Fibroblast of peridontal ligament (primary cell): ENCODE measurements at regions not wholly inside any gene's neighbourhood (a gene's known extent, or its start where the extent isn't known, plus 50 kb on each side); places are given as distances from the start of the nearest gene placed in this dataset.
"Not testable (repeated sequence)": the region's sequence is repeated elsewhere in the genome, so short reads cannot be mapped to it uniquely, and the experiment has no call there.

Experiments
- DNase-seq: peaks from one replicate; pipeline ENCODE4 v3.0.0-alpha.2; 2010; ENCODE audit errors: extremely low read depth

DNA sequence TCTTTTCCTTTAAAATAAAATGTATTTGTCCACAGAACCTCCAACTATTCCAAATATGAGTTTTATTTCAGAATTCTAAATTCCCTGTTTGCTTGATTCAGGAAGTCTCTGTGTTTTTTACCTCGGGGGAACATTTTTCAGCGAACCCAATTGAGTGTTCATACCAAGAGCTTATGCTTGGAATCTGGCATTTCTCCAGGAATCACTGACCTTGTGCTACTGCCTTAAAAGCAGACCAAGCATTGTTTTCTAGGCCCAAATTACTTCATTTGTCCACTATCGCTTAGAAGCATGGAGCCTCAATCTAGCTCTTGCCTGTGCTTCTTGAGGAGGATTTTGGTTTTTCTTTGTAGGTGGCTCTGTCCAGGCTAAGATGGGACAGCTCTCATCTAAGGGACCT, 59.4 kb downstream of the EBLN1 start:
- no peak for DNase-seq

DNA sequence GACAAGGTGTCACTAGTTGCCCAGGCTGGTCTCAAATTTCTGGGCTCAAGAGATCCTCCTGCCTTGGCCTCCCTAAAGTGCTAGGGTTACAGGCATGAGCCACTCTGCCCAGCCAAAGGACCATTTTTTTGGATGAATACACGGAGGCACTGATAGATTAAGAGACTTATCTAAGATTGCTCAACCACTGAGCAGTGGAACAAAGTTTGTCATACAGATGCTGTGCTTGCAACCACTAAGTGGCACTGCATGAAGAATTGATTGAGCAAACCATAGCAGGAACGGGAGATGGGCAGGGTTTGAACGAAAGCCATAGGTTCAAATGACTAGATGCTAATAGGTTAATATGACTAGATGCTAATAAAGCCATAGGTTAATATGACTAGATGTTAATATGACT, 61.1 kb downstream of the EBLN1 start:
- no peak for DNase-seq

DNA sequence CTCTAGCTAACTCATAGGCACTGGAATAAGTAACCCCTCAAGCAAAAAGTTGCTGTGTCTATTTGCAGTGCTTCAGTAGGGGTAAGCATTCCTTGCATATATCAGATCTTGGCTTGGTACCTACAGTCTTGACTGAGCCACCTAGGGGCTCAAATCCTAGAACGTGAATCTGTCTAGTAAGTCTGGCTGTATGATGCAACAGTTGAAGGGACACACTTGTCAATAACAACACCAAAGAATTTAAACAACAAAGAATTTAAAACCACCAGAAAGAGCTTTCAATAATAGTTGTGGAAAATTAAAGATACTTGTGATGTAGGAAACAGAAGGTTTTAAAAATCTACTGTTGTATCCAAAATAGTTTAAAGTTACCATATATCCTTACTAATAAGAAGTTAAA, 65.4 kb downstream of the EBLN1 start:
- no peak for DNase-seq

DNA sequence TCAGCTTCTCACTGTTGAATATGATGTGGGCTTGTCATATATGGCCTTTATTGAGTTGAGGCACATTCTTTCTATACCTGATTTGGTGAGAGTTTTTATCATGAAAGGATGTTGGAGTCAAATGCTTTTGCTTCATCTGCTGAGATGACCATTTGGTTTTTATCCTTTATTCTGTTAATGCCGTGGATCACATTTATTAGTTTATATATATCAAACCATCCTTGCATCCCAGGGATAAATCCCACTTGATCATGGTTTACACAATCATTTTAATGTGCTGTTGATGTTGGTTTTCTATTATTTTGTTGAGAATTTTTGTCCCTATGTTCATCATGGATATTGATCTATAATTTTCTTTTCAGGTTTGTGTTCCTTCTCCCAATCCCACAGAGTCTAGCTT, 67.0 kb downstream of the EBLN1 start:
- DNase-seq: no peak

DNA sequence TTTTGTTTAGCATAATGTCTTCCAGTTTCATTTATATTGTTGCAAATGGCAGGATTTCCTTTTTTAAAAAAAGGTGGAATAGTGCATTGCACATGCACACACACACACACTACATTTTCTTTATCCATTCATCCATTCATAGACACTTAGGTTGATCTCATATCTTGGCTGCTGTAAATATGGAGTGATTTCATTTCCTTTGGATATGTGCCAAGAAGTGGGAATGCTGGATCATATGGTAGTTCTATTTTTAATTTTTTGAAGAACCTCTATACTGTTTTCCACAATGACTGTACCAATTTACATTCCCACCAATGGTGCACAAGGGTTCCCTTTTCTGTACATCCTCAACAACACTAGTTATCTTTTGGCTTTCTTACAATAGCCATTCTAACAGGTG, 68.9 kb downstream of the EBLN1 start:
- peak; percentile 4 for DNase-seq

DNA sequence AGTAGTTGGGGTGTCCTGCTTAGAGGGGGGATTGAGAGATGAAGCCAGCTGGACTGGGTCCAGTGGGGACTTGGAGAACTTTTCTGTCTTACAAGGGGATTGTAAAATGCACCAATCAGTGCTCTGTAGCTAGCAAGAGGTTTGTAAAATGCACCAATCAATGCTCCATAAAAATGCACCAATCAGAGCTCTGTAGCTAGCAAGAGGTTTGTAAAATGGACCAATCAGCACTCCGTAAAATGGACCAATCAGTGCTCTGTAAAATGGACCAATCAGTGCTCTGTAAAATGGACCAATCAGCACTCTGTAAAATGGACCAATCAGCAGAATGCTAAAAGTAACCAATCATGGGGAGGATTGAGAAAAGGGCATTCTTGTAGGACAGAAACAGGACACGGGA, 71.9 kb downstream of the EBLN1 start:
- DNase-seq: not testable (repeated sequence)

DNA sequence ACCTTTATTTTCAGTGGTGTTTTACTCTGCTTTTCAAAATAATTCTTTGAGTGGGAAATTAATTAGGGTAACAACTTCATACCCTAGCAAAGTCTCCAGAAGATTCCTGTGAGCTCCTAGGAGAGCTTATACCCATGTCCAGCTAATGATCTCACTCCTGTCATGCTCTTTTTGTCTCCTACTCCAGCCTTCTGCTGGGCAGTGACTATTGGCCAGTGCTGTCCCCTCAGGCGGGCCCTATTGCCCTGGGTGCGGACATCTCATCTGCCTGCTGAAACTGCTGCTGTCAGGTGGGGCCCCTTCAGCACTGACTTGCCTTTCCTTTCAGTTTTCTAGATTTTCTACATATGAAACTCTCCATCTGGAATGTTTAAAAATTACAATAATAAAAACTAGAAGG, 80.3 kb downstream of the EBLN1 start:
- no peak for DNase-seq

DNA sequence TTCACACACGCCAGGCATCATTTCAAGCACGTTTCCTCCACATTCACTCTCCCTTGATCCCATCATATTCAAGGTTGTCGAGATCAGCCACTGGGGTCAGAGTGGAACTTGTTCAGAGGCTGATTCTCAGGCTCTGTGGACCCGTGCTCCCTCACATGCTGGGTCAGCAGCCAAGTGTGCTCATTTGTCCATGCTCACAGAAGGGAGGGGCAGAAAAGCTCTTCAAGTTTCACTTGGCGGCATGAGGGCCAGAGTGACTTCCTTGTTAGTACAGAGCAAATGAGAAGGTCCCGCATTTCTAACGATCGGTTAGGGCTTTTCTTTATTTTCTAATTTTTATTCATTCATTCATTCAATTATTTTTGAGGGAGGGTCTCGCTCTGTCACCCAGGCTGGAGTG, 82.2 kb downstream of the EBLN1 start:
- DNase-seq: no peak

DNA sequence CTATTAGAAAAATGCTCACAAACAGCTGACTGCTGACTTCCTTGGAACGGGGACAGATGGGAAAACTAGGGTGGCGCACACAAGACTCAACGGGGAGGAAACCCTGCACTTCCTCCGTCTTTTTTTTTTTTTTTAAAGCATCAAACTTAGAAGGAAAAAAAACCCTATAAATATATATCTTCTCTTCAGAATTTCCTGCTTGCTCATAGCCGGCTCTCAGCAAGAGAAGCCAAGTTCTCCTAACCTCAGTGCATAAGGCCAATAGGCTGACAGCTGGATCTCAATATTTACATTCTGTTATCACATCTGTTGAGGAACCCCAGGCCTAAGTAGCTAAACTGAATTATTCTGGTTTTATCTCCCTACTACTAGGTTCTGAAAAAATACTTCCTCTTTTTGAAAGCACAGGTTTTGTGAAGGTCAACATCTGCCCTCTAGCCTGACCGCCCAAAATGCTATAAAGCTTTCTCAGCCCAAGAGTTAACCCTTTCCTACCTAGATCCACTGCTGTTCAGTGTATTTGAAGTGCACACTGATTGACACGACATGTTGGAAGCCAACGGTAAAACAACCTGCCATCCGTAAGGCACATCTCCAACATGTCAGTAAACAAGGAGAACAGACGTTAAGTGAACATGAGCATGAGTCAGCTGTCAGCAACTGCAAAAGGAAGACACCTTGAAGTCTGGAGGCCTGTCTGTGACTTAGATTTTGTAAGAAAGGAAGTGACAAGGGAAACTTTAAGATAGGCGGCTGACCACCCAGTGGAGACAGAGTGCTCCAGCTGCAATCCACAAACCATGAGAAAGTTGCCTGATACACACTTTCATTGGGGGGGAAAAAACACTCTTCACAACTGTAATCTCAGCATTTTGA, 83.8 kb downstream of the EBLN1 start:
- no peak for DNase-seq

DNA sequence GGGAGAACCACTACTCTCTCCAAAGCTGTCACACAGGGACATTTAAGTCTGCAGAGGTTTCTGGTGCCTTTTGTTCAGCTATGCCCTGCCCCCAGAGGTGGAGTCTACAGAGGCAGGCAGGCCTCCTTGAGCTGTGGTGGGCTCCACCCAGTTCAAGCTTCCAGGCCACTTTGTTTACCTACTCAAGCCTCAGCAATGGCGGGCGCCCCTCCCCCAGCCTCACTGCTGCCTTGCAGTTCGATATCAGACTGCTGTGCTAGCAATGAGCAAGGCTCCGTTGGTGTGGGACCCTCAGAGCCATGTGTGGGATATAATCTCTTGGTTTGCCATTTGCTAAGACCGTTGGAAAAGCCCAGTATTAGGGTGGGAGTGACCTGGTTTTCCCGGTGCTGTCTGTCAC, 87.0 kb downstream of the EBLN1 start:
- DNase-seq: not testable (repeated sequence)

DNA sequence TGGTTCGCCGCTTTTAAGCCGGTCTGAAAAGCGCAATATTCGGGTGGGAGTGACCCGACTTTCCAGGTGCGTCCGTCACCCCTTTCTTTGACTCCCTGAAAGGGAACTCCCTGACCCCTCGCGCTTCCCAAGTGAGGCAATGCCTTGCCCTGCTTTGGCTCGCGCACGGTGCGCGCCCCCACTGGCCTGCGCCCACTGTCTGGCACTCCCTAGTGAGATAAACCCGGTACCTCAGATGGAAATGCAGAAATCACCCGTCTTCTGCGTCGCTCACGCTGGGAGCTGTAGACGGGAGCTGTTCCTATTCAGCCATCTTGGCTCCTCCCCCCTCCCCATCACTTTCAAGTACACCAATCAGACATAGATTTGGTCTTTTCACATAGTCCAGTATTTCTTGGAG, 88.2 kb downstream of the EBLN1 start:
- DNase-seq: not testable (repeated sequence)

DNA sequence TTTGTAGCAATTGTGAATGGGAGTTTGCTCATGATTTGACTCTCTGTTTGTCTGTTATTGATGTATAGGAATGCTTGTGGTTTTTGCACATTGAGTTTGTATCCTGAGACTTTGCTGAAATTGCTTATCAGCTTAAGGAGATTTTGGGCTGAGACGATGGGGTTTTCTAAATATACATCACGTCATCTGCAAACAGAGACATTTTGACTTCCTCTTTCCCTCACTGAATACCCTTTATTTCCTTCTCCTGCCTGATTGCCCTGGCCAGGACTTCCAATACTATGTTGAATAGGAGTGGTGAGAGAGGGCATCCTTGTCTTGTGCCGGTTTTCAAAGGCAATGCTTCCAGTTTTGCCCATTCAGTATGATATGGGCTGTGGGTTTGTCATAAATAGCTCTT, 96.6 kb downstream of the EBLN1 start:
- DNase-seq: not testable (repeated sequence)

DNA sequence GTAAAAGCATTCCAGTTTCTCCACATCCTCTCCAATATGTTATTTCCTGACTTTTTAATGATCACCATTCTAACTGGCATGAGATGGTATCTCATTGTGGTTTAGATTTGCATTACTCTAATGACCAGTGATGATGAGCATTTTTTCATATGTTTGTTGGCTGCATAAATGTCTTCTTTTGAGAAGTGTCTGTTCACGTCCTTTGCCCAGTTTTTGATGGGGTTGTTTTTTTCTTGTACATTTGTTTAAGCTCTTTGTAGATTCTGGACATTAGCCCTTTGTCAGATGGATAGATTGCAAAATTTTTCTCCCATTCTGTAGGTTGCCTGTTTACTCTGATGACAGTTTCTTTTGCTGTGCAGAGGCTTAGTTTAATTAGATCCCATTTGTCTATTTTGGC, 97.7 kb downstream of the EBLN1 start:
- DNase-seq: not testable (repeated sequence)

DNA sequence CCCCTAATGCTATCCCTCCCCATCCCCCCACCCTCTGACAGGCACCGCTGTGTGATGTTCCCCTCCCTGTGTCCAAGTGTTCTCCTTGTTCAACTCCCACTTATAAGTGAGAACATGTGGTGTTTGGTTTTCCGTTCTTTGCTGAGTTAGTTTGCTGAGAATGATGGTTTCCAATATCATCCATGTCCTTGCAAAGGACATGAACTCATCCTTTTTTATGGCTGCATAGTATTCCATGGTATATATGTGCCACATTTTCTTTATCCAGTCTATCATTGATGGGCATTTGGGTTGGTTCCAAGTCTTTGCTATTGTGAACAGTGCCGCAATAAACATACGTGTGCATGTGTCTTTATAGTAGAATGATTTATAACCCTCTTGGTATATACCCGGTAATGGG, 98.2 kb downstream of the EBLN1 start:
- not testable (repeated sequence) for DNase-seq

DNA sequence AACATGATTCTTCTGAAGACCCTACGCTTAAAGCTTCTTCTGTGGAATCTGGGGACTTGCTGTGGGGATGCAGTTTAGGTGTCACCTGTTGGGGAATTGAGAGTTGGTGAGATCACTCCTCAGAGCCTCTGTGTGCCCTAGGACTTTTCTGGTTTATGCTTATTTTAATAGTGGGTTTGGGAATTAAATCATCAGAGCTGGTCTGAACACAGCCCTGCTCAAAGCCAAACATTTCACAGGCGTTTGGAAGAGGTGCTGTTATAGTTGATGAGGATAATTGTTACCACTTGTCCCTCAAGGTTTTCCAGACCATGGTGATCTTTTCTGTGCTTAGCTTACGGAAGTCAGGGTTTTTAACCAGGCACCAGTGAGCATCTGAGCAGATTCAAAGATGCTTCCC, 106.1 kb downstream of the EBLN1 start:
- no peak for DNase-seq

DNA sequence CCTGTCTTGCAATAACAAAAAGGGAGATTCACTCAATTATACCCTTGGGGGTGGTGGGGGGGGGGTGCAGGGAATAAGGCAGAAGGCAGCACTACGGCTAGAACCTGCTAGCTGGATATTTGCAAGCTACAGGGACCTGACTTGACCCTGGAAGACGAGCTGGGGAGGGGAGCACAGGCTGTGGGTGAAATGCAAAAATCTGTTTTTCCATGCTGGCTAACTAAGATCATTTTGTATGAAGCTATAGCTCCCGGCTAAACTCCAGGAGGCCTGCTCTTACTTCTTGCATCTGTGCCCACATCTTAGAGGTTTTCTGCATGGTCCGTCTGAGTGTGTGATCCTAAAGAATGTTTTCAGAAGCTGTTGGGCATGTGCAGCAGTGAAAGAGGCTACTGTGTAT, 106.6 kb downstream of the EBLN1 start:
- no peak for DNase-seq

DNA sequence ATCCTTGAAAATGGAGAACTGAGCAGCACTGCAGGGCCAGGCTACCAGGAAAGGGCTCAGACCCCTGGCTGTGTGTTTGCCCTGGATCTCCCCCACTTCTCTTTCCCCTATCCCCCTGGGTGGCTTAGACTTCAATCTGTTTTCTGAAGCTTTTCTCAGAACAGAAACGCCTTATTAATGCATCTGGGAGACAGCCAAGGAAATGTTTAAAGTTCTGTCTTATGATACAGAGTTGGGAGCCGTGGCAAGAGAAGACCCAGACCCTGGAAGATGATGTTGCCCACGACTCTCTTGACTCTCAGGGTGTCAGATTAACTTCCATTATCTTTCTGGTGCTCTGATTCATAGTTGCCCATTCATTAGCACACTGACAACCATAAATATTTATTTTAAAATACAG, 107.1 kb downstream of the EBLN1 start:
- DNase-seq: no peak

DNA sequence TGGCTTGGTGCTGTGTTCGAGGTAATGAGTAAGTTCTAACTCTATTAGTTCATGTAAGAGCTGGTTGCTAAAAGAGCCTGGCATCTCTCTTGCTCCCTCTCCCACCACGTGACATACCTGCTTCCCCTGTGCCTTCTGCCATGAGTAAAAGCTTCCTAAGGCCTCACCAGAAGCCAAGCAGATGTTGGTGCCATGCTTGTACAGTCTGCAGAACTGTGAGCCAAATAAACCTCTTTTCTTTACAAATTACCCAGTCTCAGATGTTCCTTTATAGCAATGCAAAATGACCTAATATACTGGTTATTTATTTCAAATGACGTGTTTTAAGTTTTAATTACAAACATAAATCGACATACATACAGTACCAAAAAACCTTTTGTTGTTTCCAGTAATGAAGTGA, 101.7 kb upstream of the DNAJC1 start:
- DNase-seq: no peak

DNA sequence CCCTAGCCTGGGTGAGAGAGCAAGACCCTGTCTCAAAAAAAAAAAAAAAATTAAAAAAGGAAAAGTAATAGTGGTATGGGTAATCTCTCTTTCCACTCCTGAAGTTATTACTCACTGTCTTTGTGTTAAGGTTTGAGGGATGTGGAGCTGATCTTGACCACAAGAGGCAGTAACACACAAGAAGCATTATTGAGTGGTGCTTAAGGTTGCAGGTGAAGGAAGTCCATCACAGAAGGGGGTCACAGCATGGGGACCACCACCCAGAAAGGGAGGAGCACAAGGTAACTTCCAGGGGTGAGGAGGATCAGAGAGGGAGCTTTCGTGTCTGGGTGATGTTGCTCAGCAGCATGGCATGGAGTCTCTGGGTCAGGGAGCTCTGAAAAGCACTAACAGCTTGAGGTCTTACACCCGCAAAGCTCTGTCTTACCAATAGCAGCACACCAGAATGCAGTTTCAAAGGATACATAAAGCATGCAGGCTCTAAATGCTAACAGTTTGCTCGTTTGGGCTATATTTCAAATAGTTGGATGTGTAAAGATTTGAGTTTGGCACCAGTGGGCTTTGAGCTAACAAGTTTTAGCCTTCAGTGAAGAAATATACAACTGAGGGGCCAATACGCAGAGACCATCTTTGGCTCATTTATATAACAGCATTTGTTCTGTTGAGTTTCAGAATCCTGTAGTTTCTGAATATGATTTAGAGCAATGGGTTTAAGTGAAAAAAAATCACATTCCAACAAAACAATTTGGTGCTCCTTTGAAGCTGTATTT, 100.4 kb upstream of the DNAJC1 start:
- no peak for DNase-seq

DNA sequence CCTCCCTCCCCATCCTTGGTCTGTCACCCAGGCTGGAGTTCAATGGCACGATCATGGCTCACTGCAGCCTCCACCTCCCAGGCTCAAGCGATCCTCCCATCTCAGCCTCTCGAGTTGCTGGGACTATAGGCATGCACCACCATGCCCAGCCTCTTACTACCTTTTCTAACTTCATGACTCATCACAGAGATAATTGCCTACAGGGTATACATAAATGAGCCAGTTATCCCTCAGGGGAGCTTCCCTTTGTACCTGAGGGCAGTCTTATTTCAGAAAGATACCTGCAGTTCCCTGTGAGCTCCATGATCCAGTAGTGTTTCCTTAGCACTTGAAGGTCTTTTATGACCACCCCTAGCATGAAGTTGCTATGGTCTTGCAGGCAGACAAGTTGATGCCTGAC, 94.2 kb upstream of the DNAJC1 start:
- no peak for DNase-seq

DNA sequence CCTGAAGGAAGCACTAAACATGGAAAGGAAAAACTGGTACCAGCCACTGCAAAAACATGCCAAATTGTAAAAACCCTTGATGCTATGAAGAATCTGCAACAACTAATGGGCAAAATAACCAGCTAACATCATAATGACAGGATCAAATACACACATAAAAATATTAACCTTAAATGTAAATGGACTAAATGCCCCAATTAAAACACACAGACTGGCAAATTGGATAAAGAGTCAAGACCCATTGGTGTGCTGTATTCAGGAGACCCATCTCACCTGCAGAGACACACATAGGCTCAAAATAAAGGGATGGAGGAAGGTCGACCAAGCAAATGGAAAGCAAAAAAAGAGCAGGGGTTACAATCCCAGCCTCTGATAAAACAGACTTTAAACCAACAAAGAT, 87.7 kb upstream of the DNAJC1 start:
- DNase-seq: not testable (repeated sequence)

DNA sequence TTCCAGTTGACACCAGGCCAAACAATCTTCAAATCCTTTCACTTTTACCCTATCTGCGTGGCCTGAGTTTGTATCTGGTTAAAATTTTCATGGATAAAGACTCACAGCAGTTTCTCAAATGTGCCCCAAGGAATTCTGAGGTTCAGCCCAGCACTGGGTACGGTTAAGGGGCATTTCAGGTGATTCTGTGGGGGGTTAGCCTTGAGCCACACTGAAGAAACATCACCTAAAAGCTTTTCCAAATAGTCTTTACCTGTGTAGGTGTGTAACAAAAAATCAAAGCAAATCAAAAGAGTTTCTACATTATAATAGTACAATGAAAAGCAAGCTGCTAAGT, 83.8 kb upstream of the DNAJC1 start:
- DNase-seq: no peak

DNA sequence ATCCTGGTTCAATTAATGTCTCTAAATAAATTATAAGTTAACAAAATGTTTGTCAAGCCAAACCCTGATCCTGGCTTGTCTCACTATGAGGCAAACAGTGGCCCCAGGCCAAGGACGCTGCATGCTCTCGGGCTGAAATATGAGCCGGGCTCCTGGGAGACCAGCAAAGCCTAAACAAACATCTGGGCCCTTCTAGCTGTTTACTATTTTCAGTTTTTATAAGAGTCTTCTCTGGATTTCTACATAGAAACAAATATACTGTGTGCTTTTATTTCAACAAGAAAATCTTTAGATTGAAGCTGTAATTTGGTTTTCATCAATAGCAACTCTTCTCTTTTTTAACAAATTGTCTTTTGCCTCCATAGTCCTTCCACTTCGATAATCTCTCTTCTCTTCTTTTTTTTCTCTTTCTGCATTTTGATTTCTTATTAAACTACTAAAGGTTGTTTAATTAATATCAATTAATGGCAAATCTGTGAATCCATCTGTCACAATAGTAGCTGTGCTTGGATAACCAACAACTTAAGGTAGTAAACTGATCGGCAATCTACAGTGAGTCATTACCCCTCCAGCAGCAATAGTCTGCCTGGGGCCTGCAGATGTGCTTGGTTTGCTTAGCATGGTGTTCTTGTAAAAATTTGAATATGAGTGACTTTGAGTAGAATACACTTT, 83.3 kb upstream of the DNAJC1 start:
- DNase-seq: peak; percentile 64
